ENCODE measurements at regions not wholly inside any gene's neighbourhood (a gene's known extent, or its start where the extent isn't known, plus 50 kb on each side); places are given as distances from the start of the nearest gene placed in this dataset.

DNA sequence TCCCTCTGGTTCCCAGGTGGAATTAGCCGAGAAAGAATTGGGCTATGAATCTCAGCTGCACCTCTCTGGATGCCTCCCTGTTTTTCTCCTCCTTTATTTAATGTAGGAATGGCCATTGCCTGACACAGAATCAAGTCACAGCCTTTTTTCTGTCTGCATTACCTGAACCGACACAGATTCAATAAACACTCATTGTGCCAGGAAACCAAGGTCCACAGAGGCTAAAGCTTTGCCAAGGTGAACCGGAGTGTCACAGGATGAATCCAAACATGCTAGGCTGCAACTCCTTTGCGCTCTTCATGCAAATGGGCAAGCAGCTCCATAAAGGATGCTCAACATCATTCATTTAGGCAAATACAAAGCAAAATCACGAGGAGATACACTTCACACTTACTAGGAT lies 199.8 kb upstream of the AGTR2 start:
- in situ Hi-C loops (cut with MboI), result no loop called here
- no peaks in the 10 kb centered on the region for H4K20me1 ChIP-seq (ENCODE audit: control insufficient read depth, insufficient read depth)
- no peak overlapping the region for H3K4me3 ChIP-seq
- no peak overlapping the region for H3K4me2 ChIP-seq (ENCODE audit: control insufficient read depth, insufficient read depth)
- BruUV-seq (replicated peaks), result no TSS peak
- no peak overlapping the region for H3K27ac ChIP-seq (ENCODE audit: control insufficient read depth, insufficient read depth)
- ChIA-PET SMC1A (ENCODE audit: uncharacterized antibody, unreplicated experiment) (interaction anchor here (1.0 to 1.4 kb wide), 2 partner anchors 9 to 11 kb away, joined by 3 to 4 read pairs; no protein-coding TSS in a partner anchor), CTCF (no interaction called here), RAD21 (ENCODE audit: unreplicated experiment) (no interaction called here), POLR2A (interaction anchor here (0.6 kb wide), 1 partner anchor 18 kb away, joined by 3 read pairs; no protein-coding TSS in a partner anchor)
- ATAC-seq, result no peak
- H3K9ac ChIP-seq (ENCODE audit: control insufficient read depth, insufficient read depth, low read length), result no peak overlapping the region
- H3K79me2 ChIP-seq (ENCODE audit: control insufficient read depth, insufficient read depth, low read length), result no peaks in the 10 kb centered on the region
- FAIRE-seq, result no peak
- H2AFZ ChIP-seq (ENCODE audit: control insufficient read depth, low read depth, low read length), result no peak overlapping the region
- no peaks in the 10 kb centered on the region for H3K4me1 ChIP-seq (ENCODE audit: control insufficient read depth, insufficient read depth, low read length)
- WGBS (ENCODE audit: insufficient coverage, insufficient replicate concordance, low lambda C conversion rate, missing lambda C conversion rate), result 28% methylated on average over 5 of the region's 5 CpGs
- DNase-seq (ENCODE audit: low read depth, low spot score), result no peak
- no peaks in the 10 kb centered on the region; the same call in 2 of the 3 replicates for H3K9me3 ChIP-seq (replicated peaks; ENCODE audit: control insufficient read depth, insufficient read depth, low read length)
- H3K27me3 ChIP-seq (replicated peaks in 1 of 2; ENCODE audit: control insufficient read depth in 2 of 2, insufficient read depth in 2 of 2, low read length in 1 of 2), result no peaks in the 10 kb centered on the region; a peak in 1 of 4 replicates
- no peaks in the 10 kb centered on the region for H3K36me3 ChIP-seq (ENCODE audit: control insufficient read depth in 2 of 2, insufficient read depth in 2 of 2, low read length in 1 of 2)
- intact Hi-C loops (cut with micrococcal nuclease; ENCODE audit: unreplicated experiment), result no loop called here
- TF ChIP-seq, protein P1, sequence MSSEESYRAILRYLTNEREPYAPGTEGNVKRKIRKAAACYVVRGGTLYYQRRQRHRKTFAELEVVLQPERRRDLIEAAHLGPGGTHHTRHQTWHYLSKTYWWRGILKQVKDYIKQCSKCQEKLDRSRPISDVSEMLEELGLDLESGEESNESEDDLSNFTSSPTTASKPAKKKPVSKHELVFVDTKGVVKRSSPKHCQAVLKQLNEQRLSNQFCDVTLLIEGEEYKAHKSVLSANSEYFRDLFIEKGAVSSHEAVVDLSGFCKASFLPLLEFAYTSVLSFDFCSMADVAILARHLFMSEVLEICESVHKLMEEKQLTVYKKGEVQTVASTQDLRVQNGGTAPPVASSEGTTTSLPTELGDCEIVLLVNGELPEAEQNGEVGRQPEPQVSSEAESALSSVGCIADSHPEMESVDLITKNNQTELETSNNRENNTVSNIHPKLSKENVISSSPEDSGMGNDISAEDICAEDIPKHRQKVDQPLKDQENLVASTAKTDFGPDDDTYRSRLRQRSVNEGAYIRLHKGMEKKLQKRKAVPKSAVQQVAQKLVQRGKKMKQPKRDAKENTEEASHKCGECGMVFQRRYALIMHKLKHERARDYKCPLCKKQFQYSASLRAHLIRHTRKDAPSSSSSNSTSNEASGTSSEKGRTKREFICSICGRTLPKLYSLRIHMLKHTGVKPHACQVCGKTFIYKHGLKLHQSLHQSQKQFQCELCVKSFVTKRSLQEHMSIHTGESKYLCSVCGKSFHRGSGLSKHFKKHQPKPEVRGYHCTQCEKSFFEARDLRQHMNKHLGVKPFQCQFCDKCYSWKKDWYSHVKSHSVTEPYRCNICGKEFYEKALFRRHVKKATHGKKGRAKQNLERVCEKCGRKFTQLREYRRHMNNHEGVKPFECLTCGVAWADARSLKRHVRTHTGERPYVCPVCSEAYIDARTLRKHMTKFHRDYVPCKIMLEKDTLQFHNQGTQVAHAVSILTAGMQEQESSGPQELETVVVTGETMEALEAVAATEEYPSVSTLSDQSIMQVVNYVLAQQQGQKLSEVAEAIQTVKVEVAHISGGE (CRISPR knock-in tag; IDR thresholded peaks at IDR 0.05), result no peak
- no peak for TF ChIP-seq HDAC2 (IDR thresholded peaks at IDR 0.05)
- TF ChIP-seq, protein P2, sequence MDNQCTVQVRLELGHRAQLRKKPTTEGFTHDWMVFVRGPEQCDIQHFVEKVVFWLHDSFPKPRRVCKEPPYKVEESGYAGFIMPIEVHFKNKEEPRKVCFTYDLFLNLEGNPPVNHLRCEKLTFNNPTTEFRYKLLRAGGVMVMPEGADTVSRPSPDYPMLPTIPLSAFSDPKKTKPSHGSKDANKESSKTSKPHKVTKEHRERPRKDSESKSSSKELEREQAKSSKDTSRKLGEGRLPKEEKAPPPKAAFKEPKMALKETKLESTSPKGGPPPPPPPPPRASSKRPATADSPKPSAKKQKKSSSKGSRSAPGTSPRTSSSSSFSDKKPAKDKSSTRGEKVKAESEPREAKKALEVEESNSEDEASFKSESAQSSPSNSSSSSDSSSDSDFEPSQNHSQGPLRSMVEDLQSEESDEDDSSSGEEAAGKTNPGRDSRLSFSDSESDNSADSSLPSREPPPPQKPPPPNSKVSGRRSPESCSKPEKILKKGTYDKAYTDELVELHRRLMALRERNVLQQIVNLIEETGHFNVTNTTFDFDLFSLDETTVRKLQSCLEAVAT (IDR thresholded peaks at IDR 0.05), result no peak
- TF ChIP-seq, protein P3, sequence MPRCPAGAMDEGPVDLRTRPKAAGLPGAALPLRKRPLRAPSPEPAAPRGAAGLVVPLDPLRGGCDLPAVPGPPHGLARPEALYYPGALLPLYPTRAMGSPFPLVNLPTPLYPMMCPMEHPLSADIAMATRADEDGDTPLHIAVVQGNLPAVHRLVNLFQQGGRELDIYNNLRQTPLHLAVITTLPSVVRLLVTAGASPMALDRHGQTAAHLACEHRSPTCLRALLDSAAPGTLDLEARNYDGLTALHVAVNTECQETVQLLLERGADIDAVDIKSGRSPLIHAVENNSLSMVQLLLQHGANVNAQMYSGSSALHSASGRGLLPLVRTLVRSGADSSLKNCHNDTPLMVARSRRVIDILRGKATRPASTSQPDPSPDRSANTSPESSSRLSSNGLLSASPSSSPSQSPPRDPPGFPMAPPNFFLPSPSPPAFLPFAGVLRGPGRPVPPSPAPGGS (IDR thresholded peaks at IDR 0.05; ENCODE audit: borderline replicate concordance, insufficient read depth, low read depth, low read length, poor library complexity, severe bottlenecking), result no peak
- TF ChIP-seq, protein P4, sequence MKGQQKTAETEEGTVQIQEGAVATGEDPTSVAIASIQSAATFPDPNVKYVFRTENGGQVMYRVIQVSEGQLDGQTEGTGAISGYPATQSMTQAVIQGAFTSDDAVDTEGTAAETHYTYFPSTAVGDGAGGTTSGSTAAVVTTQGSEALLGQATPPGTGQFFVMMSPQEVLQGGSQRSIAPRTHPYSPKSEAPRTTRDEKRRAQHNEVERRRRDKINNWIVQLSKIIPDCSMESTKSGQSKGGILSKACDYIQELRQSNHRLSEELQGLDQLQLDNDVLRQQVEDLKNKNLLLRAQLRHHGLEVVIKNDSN (IDR thresholded peaks at IDR 0.05; ENCODE audit: borderline replicate concordance, extremely low read length, insufficient read depth, low read depth, low read length), result no peak
- TF ChIP-seq SP1 (IDR thresholded peaks at IDR 0.05; ENCODE audit: low read depth, low read length), result no peak
- TF ChIP-seq SIN3A (IDR thresholded peaks at IDR 0.05; ENCODE audit: low read depth, low read length), result no peak
- no peak for TF ChIP-seq CHD1 (IDR thresholded peaks at IDR 0.05; ENCODE audit: low read depth, low read length)
- no peak for TF ChIP-seq SMAD5 (IDR thresholded peaks at IDR 0.05; ENCODE audit: low read depth)
- TF ChIP-seq HDAC6 (IDR thresholded peaks at IDR 0.05; ENCODE audit: unreplicated experiment), result no peak
- no peak for TF ChIP-seq NFIC (IDR thresholded peaks at IDR 0.05; ENCODE audit: low read depth, low read length)
- no peak for TF ChIP-seq MYC (IDR thresholded peaks at IDR 0.05; ENCODE audit: insufficient read depth, insufficient read length, insufficient replicate concordance, low read length, severe bottlenecking)
- no peak for TF ChIP-seq IKZF1 (conservative IDR thresholded peaks at IDR 0.05)

Measured in GM12878 (cell line).